Left colon (tissue), 2 donors: ENCODE measurements at regions not wholly inside any gene's neighbourhood (a gene's known extent, or its start where the extent isn't known, plus 50 kb on each side); places are given as distances from the start of the nearest gene placed in this dataset.

Source experiments
- ATAC-seq: fragments of 200-7000 bp; cut with Tn5 transposase; one replicate; pipeline ENCODE4 v1.9.1; 2020; ENCODE audit warnings: mild to moderate bottlenecking, moderate library complexity
- DNase-seq, 2 donors: peaks; one replicate each; pipeline ENCODE4 v3.0.0-alpha.2; 2020
- intact Hi-C, 2 donors: fragments of 100-400 bp; cut with DNase I in 1 of 2; cut with micrococcal nuclease in 1 of 2; formaldehyde crosslinking; loops; one replicate each; pipeline versions ENCODE4 v1.11.2 to v1.14.0; 2022; cut with DNase I, micrococcal nuclease
- donor health status: DM: no; HTN: no; CAD: no.
- donor health status: DM: yes; HTN: yes; CAD: no.

GRCh38 chr16:8519179-8519578 lies 71.1 kb downstream of the TMEM114 start:
- peak; percentile 86 for ATAC-seq
- DNase-seq = no peak

DNA sequence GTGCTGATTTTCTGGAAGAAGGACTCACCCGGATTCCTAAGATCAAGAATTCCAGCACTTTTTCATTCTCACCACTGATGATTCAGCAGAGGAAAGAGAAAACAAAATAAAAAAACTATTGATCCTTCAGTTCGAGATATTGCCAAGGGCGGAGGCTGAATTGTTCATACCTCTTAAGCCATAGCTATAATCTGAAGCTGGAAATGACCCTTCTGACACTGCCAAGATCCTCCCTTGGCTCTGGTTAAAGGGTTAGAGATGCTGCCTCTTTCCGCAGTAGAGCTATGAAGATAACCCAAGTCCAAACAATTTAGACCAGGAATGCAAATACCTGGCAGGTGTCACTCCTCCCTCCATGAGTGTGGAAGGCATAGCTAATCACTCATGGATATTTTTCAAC lies 73.0 kb downstream of the TMEM114 start:
- no peak for DNase-seq
- intact Hi-C loops = no loop called here
- ATAC-seq = peak; percentile 71

More at GRCh38 chr16:8519179-8519578, 71.1 kb downstream of the TMEM114 start:
- intact Hi-C loops = no loop called here

- DNase-seq = no peak
- intact Hi-C loops = no loop called here
- ATAC-seq = no peak
Measured at GRCh38 chr16:8516471-8516870, 73.8 kb downstream of the TMEM114 start.

- ATAC-seq (peak; percentile 73), DNase-seq (peak in 1 of 2 donors; percentile 44)
- intact Hi-C loops = no loop called here
Measured at GRCh38 chr16:8512941-8513624, 77.2 kb downstream of the TMEM114 start.

DNA sequence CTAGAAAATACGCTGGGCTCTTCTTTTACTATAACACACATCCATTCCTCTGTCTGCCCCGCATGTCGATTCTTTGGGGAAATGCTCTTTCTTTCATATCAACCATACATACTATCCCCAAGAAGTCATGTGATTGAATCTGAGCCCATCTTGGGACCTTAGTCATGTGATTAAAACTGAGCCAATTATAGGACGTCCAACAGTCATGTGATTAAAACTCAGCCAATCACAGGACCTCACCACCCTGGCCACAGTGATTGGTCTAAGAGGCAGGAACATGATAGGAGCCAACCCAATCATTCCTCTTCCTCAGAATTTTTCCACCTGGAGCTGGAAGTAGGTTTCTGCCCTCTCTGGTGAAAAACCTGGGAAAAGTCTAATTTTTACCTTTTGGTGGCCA lies 78.8 kb downstream of the TMEM114 start:
- intact Hi-C loops = no loop called here
- DNase-seq (no peak), ATAC-seq (no peak)

GRCh38 chr16:8510160-8510559 lies 80.2 kb downstream of the TMEM114 start:
- intact Hi-C loops = no loop called here
- DNase-seq (no peak), ATAC-seq (no peak)

DNA sequence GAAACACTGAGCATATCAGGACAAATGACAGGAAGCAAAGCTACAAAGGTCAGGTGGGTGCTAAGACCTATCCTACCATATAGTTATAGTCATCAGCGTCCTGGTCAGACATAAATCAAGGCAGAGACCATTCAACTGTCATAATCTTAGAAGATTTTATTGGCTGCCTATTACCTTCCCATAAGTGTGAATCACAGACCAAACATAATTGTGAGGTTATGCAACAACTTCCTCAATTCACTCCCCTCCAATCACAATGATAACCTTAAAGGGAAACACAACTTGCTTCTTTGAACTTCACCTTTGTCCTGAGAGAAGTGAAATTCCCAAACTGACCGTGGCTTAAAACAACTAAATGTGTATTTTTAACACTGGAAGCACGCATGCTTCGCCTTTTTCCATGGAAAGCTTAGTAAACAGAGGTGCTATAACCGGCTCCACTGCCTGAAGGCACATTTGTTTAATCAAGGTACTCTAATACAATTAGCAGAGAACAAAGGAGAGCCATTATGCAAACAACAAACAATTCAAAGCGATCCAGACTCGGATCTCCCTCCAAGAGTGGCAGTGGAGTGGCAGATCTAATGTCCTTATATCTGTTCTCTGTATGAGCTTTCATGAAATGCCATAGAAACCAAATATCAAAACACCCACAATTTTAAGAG lies 84.9 kb downstream of the TMEM114 start:
- peak; percentile 93 for ATAC-seq
- intact Hi-C loops = no loop called here
- DNase-seq = no peak

- DNase-seq = no peak
- intact Hi-C loops = no loop called here
- peak; percentile 12 for ATAC-seq
Measured at GRCh38 chr16:8502446-8502845, 87.9 kb downstream of the TMEM114 start.

DNA sequence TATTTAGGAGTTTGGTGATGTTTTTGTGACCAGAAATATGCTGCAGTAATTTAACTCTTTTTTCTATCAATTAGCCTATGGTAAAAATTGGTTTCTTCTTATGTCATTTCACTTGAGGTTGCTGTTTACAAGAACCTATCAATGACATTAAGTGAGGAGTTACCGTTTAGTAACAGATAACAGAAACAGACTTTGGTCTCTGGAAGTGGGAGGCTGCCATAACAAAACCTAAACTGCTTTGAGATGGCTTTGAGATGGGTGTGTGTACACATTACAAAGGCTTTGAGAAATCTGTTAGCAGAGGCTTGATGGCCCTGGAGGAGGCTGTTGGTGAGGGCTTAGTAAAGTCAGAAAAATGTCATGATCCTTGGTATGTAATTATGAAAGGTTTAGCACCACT lies 90.0 kb downstream of the TMEM114 start:
- no peak for DNase-seq
- intact Hi-C loops = no loop called here
- peak; percentile 38 for ATAC-seq

GRCh38 chr16:8496364-8496763 lies 93.9 kb downstream of the TMEM114 start:
- peak in 1 of 2 donors; percentile 44 for DNase-seq
- intact Hi-C loops = no loop called here
- peak; percentile 77 for ATAC-seq

GRCh38 chr16:8493972-8494371 lies 96.3 kb downstream of the TMEM114 start:
- ATAC-seq (peak; percentile 51), DNase-seq (no peak)
- intact Hi-C loops = no loop called here

DNA sequence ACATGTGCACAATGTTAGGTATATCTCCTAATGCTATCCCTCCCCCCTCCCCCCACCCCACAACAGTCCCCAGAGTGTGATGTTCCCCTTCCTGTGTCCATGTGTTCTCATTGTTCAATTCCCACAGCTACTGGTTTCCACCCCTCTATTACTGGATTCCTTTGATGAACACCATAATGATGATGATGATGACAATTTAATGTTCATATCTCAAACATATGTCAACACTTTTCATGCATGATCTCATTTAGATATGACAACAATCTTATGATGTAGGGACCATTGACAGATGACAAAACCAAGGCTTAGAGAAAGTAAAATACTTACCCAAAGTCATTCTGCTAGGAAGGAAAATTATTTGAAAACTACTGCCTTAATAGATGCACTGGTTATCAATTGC lies 97.6 kb downstream of the TMEM114 start:
- intact Hi-C loops = no loop called here
- no peak for ATAC-seq
- DNase-seq = no peak

GRCh38 chr16:8489580-8489979 lies 100.7 kb downstream of the TMEM114 start:
- intact Hi-C loops = no loop called here
- DNase-seq (no peak), ATAC-seq (peak; percentile 91)

DNA sequence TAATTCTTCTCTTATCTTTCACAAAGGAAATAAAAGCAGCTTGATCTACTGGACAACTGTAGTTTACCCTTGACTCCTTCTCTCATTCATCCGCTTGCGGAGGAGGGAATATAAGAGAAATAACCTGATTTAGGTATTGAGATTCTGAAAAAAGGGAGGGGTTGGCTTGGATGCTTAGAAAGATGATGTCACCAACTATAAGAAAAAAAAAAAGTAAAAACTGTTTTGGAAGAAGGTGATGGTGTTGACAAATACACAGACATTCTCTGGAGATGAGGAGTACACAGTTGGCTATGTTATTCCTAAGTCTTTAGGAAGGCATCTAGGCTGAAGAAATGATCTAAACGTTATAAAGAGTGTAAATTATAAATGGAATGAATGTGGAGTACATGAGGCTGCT lies 103.3 kb downstream of the TMEM114 start:
- ATAC-seq (no peak), DNase-seq (no peak)
- intact Hi-C loops = no loop called here

- no peak for ATAC-seq
- intact Hi-C loops = no loop called here
Measured at GRCh38 chr16:8483396-8483795, 106.9 kb downstream of the TMEM114 start.

GRCh38 chr16:8481810-8482209 lies 108.5 kb downstream of the TMEM114 start:
- ATAC-seq = no peak
- no peak for DNase-seq
- intact Hi-C loops = no loop called here

More at GRCh38 chr16:8483396-8483795, 106.9 kb downstream of the TMEM114 start:
- DNase-seq = no peak

GRCh38 chr16:8476824-8477223 lies 113.5 kb downstream of the TMEM114 start:
- intact Hi-C loops = no loop called here
- ATAC-seq (no peak), DNase-seq (no peak)

DNA sequence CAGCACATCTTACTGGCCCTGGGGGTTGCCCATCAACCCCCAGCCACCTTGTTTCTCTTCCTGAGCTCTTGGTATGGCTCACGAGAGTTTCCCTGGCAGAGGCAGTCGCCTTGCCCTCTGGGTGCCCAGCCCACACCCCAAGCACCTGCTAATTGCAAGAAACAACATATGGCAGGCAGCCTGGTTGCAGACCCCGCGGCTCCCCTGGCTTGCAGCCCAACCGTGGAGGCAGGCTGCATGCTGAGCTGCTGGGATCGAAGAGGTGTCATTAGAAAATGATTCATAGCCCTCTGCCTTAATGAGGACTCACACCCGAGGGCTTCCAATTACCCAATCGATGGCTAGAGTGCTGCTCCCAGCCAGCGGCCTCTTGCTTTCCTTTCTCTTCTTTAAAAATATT lies 115.7 kb downstream of the TMEM114 start:
- ATAC-seq (peak; percentile 26), DNase-seq (peak in 1 of 2 donors; percentile 10)
- intact Hi-C loops = no loop called here

- ATAC-seq = no peak
- DNase-seq = no peak
- intact Hi-C loops = no loop called here
Measured at GRCh38 chr16:8469102-8469778, 121.1 kb downstream of the TMEM114 start.

DNA sequence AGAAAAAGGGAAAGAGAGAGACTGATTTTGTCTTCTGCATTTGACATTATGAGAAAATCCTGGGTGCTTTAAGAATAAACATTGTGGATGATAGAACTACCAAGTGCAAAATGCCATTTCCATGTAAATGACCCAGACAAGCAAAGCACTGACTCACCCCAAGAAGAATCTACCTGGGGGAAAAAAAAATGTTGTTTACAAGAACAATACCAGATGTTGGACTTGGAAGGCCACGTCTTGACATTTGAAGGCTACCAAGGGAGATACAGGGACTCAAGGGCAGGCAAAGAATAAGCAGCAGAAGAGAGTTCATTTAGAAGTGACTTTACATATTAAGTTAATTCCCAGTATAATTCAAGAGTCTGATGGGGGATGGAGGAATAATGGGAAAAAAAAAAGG lies 125.3 kb downstream of the TMEM114 start:
- intact Hi-C loops = no loop called here
- DNase-seq (no peak), ATAC-seq (no peak)
